Colon (tissue), 2 donors: ENCODE measurements at regions not wholly inside any gene's neighbourhood (a gene's known extent, or its start where the extent isn't known, plus 50 kb on each side); places are given as distances from the start of the nearest gene placed in this dataset.
A peak's percentile ranks its signal among the peaks of the same experiment; 100 is the strongest.

ENCODE experiments used
- FAIRE-seq: peaks from 2 replicates; lab custom pipeline; 2012; peaks lifted over from hg19 to GRCh38; lab: Jason Lieb, UNC
- donor health status: control.
- donor health status: control.

DNA sequence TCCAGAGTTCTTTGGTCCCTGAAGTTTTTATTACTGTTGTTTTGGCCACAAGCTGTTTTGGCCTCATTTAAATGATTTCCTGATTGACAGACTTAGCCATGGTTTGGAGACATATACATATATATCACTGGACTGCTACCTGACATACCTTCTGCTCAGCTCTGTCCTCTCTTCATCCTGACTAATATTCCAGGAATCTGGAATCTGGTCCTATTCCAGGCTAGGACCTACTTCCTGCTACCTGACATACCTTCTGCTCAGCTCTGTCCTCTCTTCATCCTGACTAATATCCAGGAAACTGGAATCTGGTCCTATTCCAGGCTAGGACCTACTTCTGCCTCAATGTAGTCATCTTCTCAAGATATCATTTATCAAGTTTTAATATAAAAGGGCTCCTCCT lies 724.4 kb upstream of the ROBO1 start:
- FAIRE-seq = no peak

- FAIRE-seq = no peak
Measured at GRCh38 chr3:80472961-80473360, 705.2 kb upstream of the ROBO1 start.

- no peak for FAIRE-seq
Measured at GRCh38 chr3:80472459-80472858, 704.7 kb upstream of the ROBO1 start.

DNA sequence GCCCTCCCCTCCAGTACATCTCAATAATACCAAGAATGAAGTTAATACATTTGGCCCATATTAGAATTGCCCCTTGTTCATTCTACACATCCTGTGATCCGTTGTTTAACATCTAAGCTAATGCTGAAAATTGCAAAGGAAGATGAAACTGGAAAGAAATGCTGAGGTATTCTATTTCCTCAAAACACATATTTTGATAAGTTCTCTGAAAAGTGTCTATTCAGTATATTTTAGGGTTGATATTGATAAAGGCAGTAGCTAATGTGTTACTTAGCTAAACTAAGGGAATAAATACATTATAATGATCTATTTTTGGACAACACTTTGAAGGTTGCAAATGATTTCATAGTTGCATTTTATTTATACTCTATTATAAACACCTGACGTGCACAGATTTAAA lies 702.6 kb upstream of the ROBO1 start:
- FAIRE-seq = no peak

DNA sequence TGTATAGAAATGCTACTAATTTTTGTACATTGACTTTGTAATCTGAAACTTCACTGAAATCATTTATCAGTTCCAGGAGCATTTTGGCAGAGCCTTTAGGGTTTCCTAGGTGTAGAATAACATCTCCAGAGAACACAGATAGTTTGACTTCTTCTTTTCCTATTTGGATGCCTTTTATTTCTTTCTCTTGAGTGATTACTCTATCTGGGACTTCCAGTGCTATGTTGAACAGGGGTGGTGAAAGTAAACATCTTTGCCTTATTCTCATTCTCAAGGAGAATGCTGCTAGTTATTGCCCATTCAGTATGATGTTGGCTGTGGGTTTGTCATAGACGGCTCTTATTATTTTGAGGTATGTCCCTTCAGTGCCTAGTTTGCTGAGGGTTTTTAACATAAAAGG lies 697.9 kb upstream of the ROBO1 start:
- no peak for FAIRE-seq

GRCh38 chr3:80451393-80451792 lies 683.6 kb upstream of the ROBO1 start:
- no peak for FAIRE-seq

DNA sequence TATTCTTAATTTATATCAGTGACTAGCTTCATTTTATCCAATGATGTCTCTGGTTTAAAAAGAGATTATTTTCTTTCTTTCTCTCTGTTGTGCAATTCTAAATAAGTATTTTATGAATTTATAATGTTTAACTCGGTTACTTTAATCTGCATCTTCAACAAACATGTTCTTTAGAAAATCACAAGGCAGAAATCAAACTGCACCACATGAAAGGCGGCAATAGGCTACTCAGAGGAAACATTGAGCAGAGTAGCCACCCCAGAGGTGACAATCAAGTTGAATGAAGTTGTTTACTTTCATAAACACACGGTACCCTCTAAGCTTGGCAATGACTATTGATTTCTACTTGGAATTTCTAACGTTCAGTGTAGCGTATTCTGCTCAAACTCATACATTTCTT lies 677.8 kb upstream of the ROBO1 start:
- no peak for FAIRE-seq

DNA sequence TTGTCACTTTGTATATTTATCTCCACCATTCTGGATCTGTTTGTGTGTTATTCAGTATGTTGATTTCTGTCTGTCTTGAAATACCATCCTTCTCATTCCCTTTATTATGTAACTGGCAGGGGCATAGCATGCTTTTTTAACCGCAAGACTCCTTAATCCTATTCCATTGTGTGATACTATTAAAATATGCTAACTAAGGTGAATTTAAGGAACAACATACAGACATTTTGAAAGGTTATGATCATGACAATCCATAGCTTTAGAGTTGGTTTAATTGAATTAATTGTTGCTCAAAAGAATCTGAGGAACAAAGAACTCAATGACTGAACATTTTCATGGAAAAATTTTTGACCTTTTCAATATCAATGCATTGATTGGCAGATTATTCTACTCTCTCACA lies 677.3 kb upstream of the ROBO1 start:
- FAIRE-seq = no peak

- FAIRE-seq = no peak
Measured at GRCh38 chr3:80439490-80439889, 671.7 kb upstream of the ROBO1 start.

DNA sequence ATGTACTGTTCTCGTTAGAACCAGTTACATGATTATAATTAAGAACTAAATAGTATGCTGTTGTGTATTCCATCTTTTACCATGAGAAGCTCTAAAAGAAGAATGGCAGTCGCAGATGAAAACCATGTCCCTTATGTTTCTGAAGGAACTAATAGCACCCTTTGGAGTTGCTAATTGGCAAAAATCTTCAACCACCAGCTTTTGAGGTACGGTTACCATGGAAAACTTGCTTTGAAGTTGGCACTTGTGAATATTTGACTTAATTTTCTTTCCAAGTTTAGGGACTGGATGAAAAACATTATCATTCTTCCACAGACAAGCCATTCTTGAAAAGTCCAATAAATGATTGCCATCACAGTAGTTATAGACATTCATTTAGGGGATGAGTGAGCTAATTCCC lies 666.6 kb upstream of the ROBO1 start:
- no peak for FAIRE-seq

DNA sequence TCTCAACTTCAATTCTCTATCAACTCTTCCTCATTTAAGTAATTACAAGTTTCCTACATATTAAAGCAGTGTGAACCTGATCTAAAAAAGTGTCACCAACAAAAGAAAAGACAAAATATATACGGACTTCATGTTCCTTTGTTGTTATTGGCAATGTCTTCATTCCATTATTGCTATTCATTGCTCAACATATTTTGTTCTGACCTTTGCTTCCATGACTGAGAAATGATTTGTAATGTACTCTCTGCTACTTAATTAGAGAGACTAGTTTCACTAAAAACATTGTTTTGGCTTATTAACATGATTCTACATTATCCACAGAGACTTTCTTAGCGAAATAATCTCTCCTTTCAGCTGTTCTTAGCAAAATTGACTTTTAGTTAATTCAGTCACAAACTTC lies 657.2 kb upstream of the ROBO1 start:
- no peak for FAIRE-seq

- FAIRE-seq = no peak
Measured at GRCh38 chr3:80408030-80408721, 640.4 kb upstream of the ROBO1 start.

DNA sequence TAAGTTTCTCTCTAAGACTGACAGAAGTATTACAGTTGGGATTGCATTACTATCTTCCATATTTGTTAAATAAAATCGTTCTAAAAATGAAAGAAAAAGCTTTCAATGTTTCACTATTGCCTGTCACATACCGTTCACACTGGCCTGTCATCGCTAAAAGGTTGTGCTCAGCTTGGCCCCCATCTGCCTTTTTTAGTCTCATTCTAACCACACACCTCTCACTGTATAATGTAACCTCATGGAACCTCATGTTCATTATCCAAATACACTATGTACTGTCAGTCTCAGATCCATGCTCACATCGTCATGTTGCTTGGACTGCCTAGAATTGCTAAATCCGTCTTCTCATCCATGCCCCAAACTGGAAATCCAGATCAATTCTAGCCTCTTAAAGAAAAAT lies 637.8 kb upstream of the ROBO1 start:
- no peak for FAIRE-seq

DNA sequence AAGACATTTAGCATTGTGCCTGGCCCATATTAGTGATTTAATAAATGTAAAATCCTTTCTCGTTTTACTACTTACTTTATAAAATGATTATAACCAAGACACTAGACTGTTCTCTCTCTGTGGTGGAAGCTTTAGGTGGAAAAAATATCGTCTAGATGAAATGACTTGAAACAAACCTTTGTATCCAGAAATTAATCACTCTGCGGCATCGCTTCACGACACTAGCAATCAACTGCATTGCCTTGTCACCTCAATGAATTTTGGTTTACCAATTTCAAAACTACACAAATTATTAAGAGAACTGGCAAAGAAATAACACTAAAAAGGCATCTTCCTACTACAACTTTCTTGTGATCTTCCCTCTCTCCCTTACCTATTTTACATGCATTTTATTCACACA lies 627.2 kb upstream of the ROBO1 start:
- FAIRE-seq = no peak

DNA sequence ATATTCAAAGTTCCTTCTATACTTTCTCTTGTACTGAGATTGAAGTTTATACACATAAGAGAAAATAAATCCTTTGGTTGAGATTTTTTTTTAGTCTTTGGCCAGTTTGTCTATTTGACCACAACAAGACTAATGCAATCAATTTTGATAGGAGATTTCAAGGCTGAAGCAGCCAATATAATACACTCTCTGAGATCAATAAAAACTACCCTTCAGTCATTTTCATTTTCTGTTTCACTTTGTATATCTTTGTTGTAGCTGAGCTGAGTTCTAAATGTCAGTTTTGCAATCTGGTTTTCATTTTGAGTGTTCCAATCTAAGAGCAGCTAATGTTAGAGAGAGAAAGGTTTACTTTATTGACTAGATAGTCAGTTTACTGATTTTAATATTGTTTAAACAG lies 623.8 kb upstream of the ROBO1 start:
- no peak for FAIRE-seq

DNA sequence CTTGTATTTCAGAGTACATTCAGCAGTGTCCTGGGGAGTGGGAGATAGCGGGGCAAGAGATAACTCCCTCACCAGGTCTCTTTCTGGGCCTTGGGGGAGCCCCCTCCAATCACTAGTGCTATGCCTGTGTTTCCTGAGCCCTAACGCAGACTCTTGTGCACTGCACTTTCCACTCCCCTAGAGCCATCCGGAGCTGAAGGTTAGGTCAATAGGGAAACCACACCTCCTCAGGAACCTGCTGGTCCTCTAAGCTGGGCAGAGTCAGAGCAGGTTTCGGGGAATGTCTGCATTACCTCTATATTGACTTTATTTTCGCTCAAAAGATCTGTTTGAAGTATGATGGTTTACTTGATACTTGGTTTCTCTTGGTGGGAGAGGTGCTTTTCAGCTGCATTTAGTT lies 617.0 kb upstream of the ROBO1 start:
- FAIRE-seq = no peak

DNA sequence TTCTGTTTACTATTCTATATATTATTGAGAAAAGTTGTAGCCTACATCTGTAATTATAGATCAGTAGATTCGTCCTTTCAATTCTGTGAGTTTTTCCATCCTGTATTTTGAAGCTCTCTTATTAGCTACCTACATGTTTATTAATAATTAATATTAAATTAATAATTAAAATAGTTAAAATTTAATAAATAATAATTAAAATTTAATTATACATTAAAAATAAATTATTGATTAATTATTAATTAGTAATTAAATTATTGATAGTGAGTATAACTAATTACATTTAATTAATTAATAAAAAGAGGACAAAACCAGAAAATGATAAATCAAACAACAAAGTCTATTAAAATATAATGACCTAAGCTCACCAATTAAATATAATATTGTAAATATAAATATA lies 606.6 kb upstream of the ROBO1 start:
- peak; percentile 77 for FAIRE-seq

- no peak for FAIRE-seq
Measured at GRCh38 chr3:80368616-80369015, 600.8 kb upstream of the ROBO1 start.

- no peak for FAIRE-seq
Measured at GRCh38 chr3:80366808-80367548, 599.2 kb upstream of the ROBO1 start.

DNA sequence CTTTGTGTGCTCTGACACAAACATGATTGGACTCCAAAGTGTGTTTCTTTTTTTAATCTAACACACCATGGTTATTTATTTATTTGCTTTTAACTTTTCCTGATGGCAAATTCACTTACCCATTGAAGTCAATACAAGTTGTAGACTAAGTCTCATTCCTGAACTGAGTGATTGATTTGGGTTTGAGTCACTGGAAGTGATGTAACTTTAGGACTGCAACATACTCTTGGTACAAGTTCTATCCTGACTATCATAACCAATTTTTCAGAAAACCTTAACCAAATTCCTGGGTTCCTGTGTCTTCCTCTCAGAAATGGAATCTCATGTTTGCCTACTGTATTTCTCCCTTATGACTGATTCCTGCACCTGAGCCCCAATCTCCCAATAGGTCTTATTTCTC lies 590.0 kb upstream of the ROBO1 start:
- FAIRE-seq = no peak

- FAIRE-seq = no peak
Measured at GRCh38 chr3:80355144-80355543, 587.3 kb upstream of the ROBO1 start.

GRCh38 chr3:80351201-80351600 lies 583.4 kb upstream of the ROBO1 start:
- FAIRE-seq = no peak

DNA sequence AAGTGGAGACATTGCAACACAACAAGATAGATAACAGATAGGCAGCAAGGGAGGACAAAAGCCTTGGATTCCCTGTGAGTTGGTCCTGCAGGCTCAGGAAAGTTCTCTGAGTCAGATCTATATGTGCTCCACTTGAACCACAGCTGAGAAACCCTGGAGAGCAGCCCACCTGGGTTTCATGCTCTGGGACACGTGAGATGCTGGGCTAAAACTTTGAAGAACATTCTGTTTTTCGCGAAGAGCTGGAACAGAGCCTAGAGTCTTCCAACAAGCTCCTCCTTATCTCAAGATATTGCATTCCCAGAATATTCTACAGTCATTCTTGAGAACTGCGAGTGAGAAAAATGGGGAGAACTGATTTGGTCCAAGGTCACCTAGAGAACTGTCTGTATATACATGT lies 583.0 kb upstream of the ROBO1 start:
- no peak for FAIRE-seq

- no peak for FAIRE-seq
Measured at GRCh38 chr3:80338366-80338765, 570.6 kb upstream of the ROBO1 start.
